AG04450 (cell line): ENCODE measurements at regions not wholly inside any gene's neighbourhood (a gene's known extent, or its start where the extent isn't known, plus 50 kb on each side); places are given as distances from the start of the nearest gene placed in this dataset.

Source experiments
- CTCF ChIA-PET: fragments of 300-600, 350-600 bp; formaldehyde crosslinking; extraction: SDS; loops from one replicate; lab custom pipeline; 2022; ENCODE audit warnings: antibody characterized with exemption, inconsistent platforms; lab: Charles Lee
- POLR2A ChIA-PET: fragments of 350-600 bp; formaldehyde crosslinking; extraction: SDS; loops from one replicate; lab custom pipeline; 2021; ENCODE audit warnings: antibody characterized with exemption, inconsistent platforms; lab: Yijun Ruan, JAX
- DNase-seq: peaks from one replicate; pipeline ENCODE4 v3.0.0-alpha.2; 2011; ENCODE audit warnings: low read depth, low spot score
- H3K27ac ChIP-seq: one replicate; pipeline ENCODE4 v1.5.1; 2012; ENCODE audit warnings: low read depth, low read length, control low read depth
- H3K27me3 ChIP-seq: one replicate; pipeline ENCODE4 v1.6.0; 2012; ENCODE audit warnings: low read length; ENCODE audit not compliant: control insufficient read depth, insufficient read depth
- H3K4me3 ChIP-seq: 2 replicates; pipeline ENCODE4 v1.5.1; 2011; ENCODE audit warnings: mild to moderate bottlenecking, low read depth, low read length, control low read depth
- H3K9me3 ChIP-seq: 2 replicates; pipeline ENCODE4 v1.5.1; 2012; ENCODE audit warnings: low read length; ENCODE audit not compliant: control insufficient read depth, insufficient read depth
- CTCF ChIP-seq: IDR thresholded peaks from 2 replicates; pipeline ENCODE4 v1.5.1; 2011; ENCODE audit warnings: low read depth, low read length, control low read depth, inconsistent platforms

- Histone ChIP-seq H3K9me3 (no peaks in the 10 kb centered on the region), H3K27me3 (no peaks in the 10 kb centered on the region), H3K4me3 (no peak overlapping the region), H3K27ac (no peak overlapping the region)
- no peak for TF ChIP-seq CTCF
- no peak for DNase-seq
- POLR2A ChIA-PET = no interaction called here
- CTCF ChIA-PET = no interaction called here
These were observed 272.3 kb upstream of the EPHA4 start for GRCh38 chr2:221844212-221845020.

GRCh38 chr2:221836095-221836494 lies 264.0 kb upstream of the EPHA4 start:
- ChIA-PET POLR2A (no interaction called here), CTCF (no interaction called here)
- no peak overlapping the region for H3K4me3 ChIP-seq
- DNase-seq = no peak
- no peak for TF ChIP-seq CTCF
- no peaks in the 10 kb centered on the region for H3K9me3 ChIP-seq
- H3K27ac ChIP-seq = no peak overlapping the region
- H3K27me3 ChIP-seq = no peaks in the 10 kb centered on the region

- no peaks in the 10 kb centered on the region for H3K27me3 ChIP-seq
- TF ChIP-seq CTCF = no peak
- CTCF ChIA-PET = no interaction called here
- DNase-seq = no peak
- POLR2A ChIA-PET = no interaction called here
- no peaks in the 10 kb centered on the region for H3K9me3 ChIP-seq
- no peak overlapping the region for H3K4me3 ChIP-seq
- no peak overlapping the region for H3K27ac ChIP-seq
These were observed 261.9 kb upstream of the EPHA4 start for GRCh38 chr2:221833966-221834365.

GRCh38 chr2:221831051-221831450 lies 258.9 kb upstream of the EPHA4 start:
- DNase-seq = no peak
- no peaks in the 10 kb centered on the region for H3K9me3 ChIP-seq
- no peak overlapping the region for H3K4me3 ChIP-seq
- POLR2A ChIA-PET = no interaction called here
- H3K27ac ChIP-seq = no peak overlapping the region
- TF ChIP-seq CTCF = no peak
- CTCF ChIA-PET = no interaction called here
- H3K27me3 ChIP-seq = no peaks in the 10 kb centered on the region

GRCh38 chr2:221822416-221822815 lies 250.3 kb upstream of the EPHA4 start:
- TF ChIP-seq CTCF = no peak
- H3K9me3 ChIP-seq = no peaks in the 10 kb centered on the region
- ChIA-PET CTCF (no interaction called here), POLR2A (no interaction called here)
- no peaks in the 10 kb centered on the region for H3K27me3 ChIP-seq
- DNase-seq = no peak
- H3K4me3 ChIP-seq = no peak overlapping the region
- H3K27ac ChIP-seq = no peak overlapping the region
